HepG2 (cell line): ENCODE measurements at regions not wholly inside any gene's neighbourhood (a gene's known extent, or its start where the extent isn't known, plus 50 kb on each side); places are given as distances from the start of the nearest gene placed in this dataset.

ENCODE experiments used
- ATAC-seq: fragments of 200-7000 bp; cut with Tn5 transposase; 3 replicates; pipeline ENCODE4 v1.9.1; 2020; ENCODE audit warnings: mild to moderate bottlenecking, moderate library complexity
- BruUV-seq: library from RNA; stranded (reverse); fragments of 400-500 nt; replicated peaks from 2 replicates; lab custom pipeline; 2021; lab: Mats Ljungman, UMichigan
- CTCF ChIA-PET: fragments of 300-600 bp; formaldehyde crosslinking; extraction: SDS; loops from one replicate; lab custom pipeline; 2021; ENCODE audit warnings: low total read pairs, inconsistent platforms, low intra/inter-chr PET ratio; lab: Yijun Ruan, JAX
- POLR2A ChIA-PET: fragments of 350-600 bp; sonication (Branson Sonifier 250); formaldehyde crosslinking; loops from one replicate; lab custom pipeline; 2020; ENCODE audit warnings: antibody characterized with exemption, inconsistent platforms; lab: Yijun Ruan, JAX
- DNase-seq: peaks from one replicate; pipeline ENCODE4 v3.0.0-alpha.2; 2015; ENCODE audit warnings: low spot score
- FAIRE-seq: peaks from 3 replicates; lab custom pipeline; 2011; peaks lifted over from hg19 to GRCh38; lab: Jason Lieb, UNC
- H2AFZ ChIP-seq: one replicate; pipeline ENCODE4 v1.6.1; 2011; ENCODE audit warnings: low read length, inconsistent platforms
- H3K27ac ChIP-seq: fragments of 300-600 bp; 3 replicates; pipeline ENCODE4 v1.8.0; 2011; ENCODE audit warnings: mixed run types, mild to moderate bottlenecking, mixed read lengths, low read length, inconsistent platforms; ENCODE audit not compliant: insufficient read depth; ENCODE audit errors: extremely low read length
- H3K27me3 ChIP-seq, 2 experiments: fragments of 200-600 bp in 1 of 2; 2 replicates in 1 of 2; 3 replicates in 1 of 2; pipeline versions ENCODE4 v1.6.0 to v1.8.0; 2011; ENCODE audit warnings: low read length in 2 of 2, mild to moderate bottlenecking in 2 of 2, moderate library complexity in 2 of 2, inconsistent platforms in 1 of 2; ENCODE audit not compliant: insufficient read depth in 2 of 2, control insufficient read depth in 1 of 2
- H3K36me3 ChIP-seq, 2 experiments: fragments of 200-600 bp in 1 of 2; replicated peaks in 1 of 2; 2 replicates in 1 of 2; 3 replicates in 1 of 2; pipeline versions ENCODE4 v1.5.1 to v1.8.0; 2011; ENCODE audit warnings: low read length in 2 of 2, inconsistent platforms in 1 of 2; ENCODE audit not compliant: insufficient read depth in 2 of 2, control insufficient read depth in 1 of 2
- H3K4me1 ChIP-seq: 2 replicates; pipeline ENCODE4 v1.5.1; 2012; ENCODE audit warnings: low read length, inconsistent platforms; ENCODE audit not compliant: insufficient read depth
- H3K4me2 ChIP-seq: 2 replicates; pipeline ENCODE4 v1.6.0; 2011; ENCODE audit warnings: low read depth, low read length, inconsistent platforms
- H3K4me3 ChIP-seq, 3 experiments: fragments of 200-600 bp in 1 of 3; sonication (generic), shearing (Covaris generic) in 1 of 3; replicated peaks in 1 of 3; 2 replicates each; pipeline ENCODE4 v1.5.1; 2011 to 2016; ENCODE audit warnings: low read length in 3 of 3, inconsistent platforms in 2 of 3, low read depth in 2 of 3, mild to moderate bottlenecking in 2 of 3, control low read depth in 1 of 3, mixed read lengths in 1 of 3; ENCODE audit not compliant: insufficient read depth in 1 of 3
- H3K79me2 ChIP-seq: one replicate; pipeline ENCODE4 v1.6.1; 2011; ENCODE audit warnings: low read length, inconsistent platforms; ENCODE audit not compliant: insufficient read depth
- H3K9ac ChIP-seq: 2 replicates; pipeline ENCODE4 v1.6.0; 2011; ENCODE audit warnings: mild to moderate bottlenecking, low read depth, low read length, inconsistent platforms; ENCODE audit not compliant: insufficient read depth
- H3K9me3 ChIP-seq: 2 replicates; pipeline ENCODE4 v1.5.1; 2012; ENCODE audit warnings: mild to moderate bottlenecking, low read length
- H4K20me1 ChIP-seq: 2 replicates; pipeline ENCODE4 v1.6.0; 2011; ENCODE audit warnings: inconsistent platforms, mild to moderate bottlenecking, low read length, moderate library complexity; ENCODE audit not compliant: insufficient read depth
- CEBPG ChIP-seq: IDR thresholded peaks from 2 replicates; pipeline ENCODE4 v1.6.1; 2016
- DPF2 ChIP-seq: sonication (generic); formaldehyde crosslinking; IDR thresholded peaks from 2 replicates; pipeline ENCODE4 v1.4.0; 2020; ENCODE audit warnings: mild to moderate bottlenecking, low read depth, missing genetic modification reagents, borderline replicate concordance
- FOXA1 ChIP-seq, 2 experiments: fragments of 450-650 bp in 1 of 2; sonication (generic) in 1 of 2; formaldehyde crosslinking in 1 of 2; IDR thresholded peaks; 2 replicates each; pipeline versions ENCODE4 v1.4.0 to v1.6.1; 2016 to 2020; ENCODE audit warnings: missing genetic modification reagents in 1 of 2
- FOXJ3 ChIP-seq: sonication (generic); formaldehyde crosslinking; IDR thresholded peaks from 2 replicates; pipeline ENCODE4 v1.4.0; 2020; ENCODE audit warnings: missing genetic modification reagents, mild to moderate bottlenecking, borderline replicate concordance
- HOXA3 ChIP-seq: sonication (generic); formaldehyde crosslinking; IDR thresholded peaks from 2 replicates; pipeline ENCODE4 v1.5.0; 2020; ENCODE audit warnings: missing genetic modification reagents
- ISL2 ChIP-seq: sonication (generic); formaldehyde crosslinking; IDR thresholded peaks from 2 replicates; pipeline ENCODE4 v1.5.0; 2020; ENCODE audit warnings: missing genetic modification reagents
- MAFF ChIP-seq: IDR thresholded peaks from 2 replicates; pipeline ENCODE4 v1.6.1; 2011; ENCODE audit warnings: low read depth, low read length, improper control_type of control experiment
- ONECUT2 ChIP-seq: sonication (generic); formaldehyde crosslinking; IDR thresholded peaks from 2 replicates; pipeline ENCODE4 v1.4.0; 2020; ENCODE audit warnings: missing genetic modification reagents
- PHF20 ChIP-seq: sonication (generic); formaldehyde crosslinking; IDR thresholded peaks from 2 replicates; pipeline ENCODE4 v1.5.0; 2020; ENCODE audit warnings: mild to moderate bottlenecking, missing genetic modification reagents
- PHF5A ChIP-seq: IDR thresholded peaks from one replicate; pipeline ENCODE4 v1.6.1; 2018; ENCODE audit warnings: low read depth, missing genetic modification reagents; ENCODE audit not compliant: unreplicated experiment
- SAP130 ChIP-seq: IDR thresholded peaks from 2 replicates; pipeline ENCODE4 v1.6.1; 2016; ENCODE audit warnings: low read depth
- SMAD9 ChIP-seq: sonication (generic); formaldehyde crosslinking; IDR thresholded peaks from 2 replicates; pipeline ENCODE4 v1.5.1; 2020; ENCODE audit warnings: mild to moderate bottlenecking, missing genetic modification reagents
- SYNCRIP ChIP-seq: fragments of 200-400 bp; formaldehyde crosslinking; IDR thresholded peaks from 2 replicates; pipeline ENCODE4 v1.6.1; 2018; ENCODE audit warnings: mild to moderate bottlenecking, low read depth, low read length; ENCODE audit not compliant: insufficient read depth
- TEAD3 ChIP-seq: optimal IDR thresholded peaks from 2 replicates; pipeline ENCODE3; 2016; ENCODE audit warnings: borderline replicate concordance
- TOPORS ChIP-seq: sonication (generic); formaldehyde crosslinking; IDR thresholded peaks from 2 replicates; pipeline ENCODE4 v1.8.0; 2023; ENCODE audit warnings: mild to moderate bottlenecking, missing genetic modification reagents
- YEATS2 ChIP-seq: sonication (generic); formaldehyde crosslinking; IDR thresholded peaks from 2 replicates; pipeline ENCODE4 v1.4.0; 2020; ENCODE audit warnings: missing genetic modification reagents, borderline replicate concordance
- ZBTB3 ChIP-seq: sonication (generic); formaldehyde crosslinking; IDR thresholded peaks from 2 replicates; pipeline ENCODE4 v1.4.0; 2020; ENCODE audit warnings: low read depth, mild to moderate bottlenecking, moderate library complexity, missing genetic modification reagents, borderline replicate concordance
- ZNF205 ChIP-seq: IDR thresholded peaks from 2 replicates; pipeline ENCODE4 v1.6.1; 2018; ENCODE audit warnings: missing biosample characterization, missing genetic modification reagents
- ZNF589 ChIP-seq: sonication (generic); formaldehyde crosslinking; conservative IDR thresholded peaks from 2 replicates; pipeline ENCODE4 v1.8.0; 2022; ENCODE audit warnings: mild to moderate bottlenecking, moderate library complexity, missing genetic modification reagents
- ZNF720 ChIP-seq: sonication (generic); formaldehyde crosslinking; IDR thresholded peaks from 2 replicates; pipeline ENCODE4 v1.4.0; 2020; ENCODE audit warnings: missing genetic modification reagents
- ZNF772 ChIP-seq: sonication (generic); formaldehyde crosslinking; IDR thresholded peaks from 2 replicates; pipeline ENCODE4 v1.5.0; 2020; ENCODE audit warnings: mild to moderate bottlenecking, missing genetic modification reagents
- WGBS: methylation state at CpG from one replicate; pipeline ENCODE4 v1.1.6; 2017; ENCODE audit warnings: low lambda C conversion rate; 5-methylcytosine and 5-hydroxymethylcytosine counted together
- in situ Hi-C: cut with HindIII; loops from 2 replicates; pipeline ENCODE4 v1.10.0; 2017; ENCODE audit warnings: low pct_unique_long_range_greater_than_20kb; ENCODE audit not compliant: extremely low pct_ligation_motif_present
- intact Hi-C: fragments of 100-400 bp; cut with micrococcal nuclease; formaldehyde crosslinking; loops from one replicate; pipeline ENCODE4 v1.10.0; 2022; ENCODE audit not compliant: unreplicated experiment

- H3K36me3 ChIP-seq = no peaks in the 10 kb centered on the region
- DNase-seq = no peak
- no peak overlapping the region for H3K27ac ChIP-seq
- 93% methylated on average over 1 of the region's 1 CpG for WGBS
- in situ Hi-C loops = no loop called here
- intact Hi-C loops = loop anchor here (5.0 kb wide), 1 partner anchor 79 kb away; the partner anchor contains the start of gene EDN1
- peak; percentile 33; the same call in 2 of the 3 replicates for ATAC-seq
- H3K79me2 ChIP-seq = no peaks in the 10 kb centered on the region
- H3K9ac ChIP-seq = no peak overlapping the region
- CTCF ChIA-PET = no interaction called here
- H4K20me1 ChIP-seq = no peaks in the 10 kb centered on the region
- peak overlapping the region; percentile 42; the same call in 1 of the 2 replicates for H3K4me2 ChIP-seq
- FAIRE-seq = no peak
- no TSS peak for BruUV-seq
- H2AFZ ChIP-seq = no peak overlapping the region
- POLR2A ChIA-PET = interaction anchor here (1.0 to 1.7 kb wide), 3 partner anchors 23 to 82 kb away, joined by 3 to 6 read pairs (median 4); no protein-coding TSS in a partner anchor
- no peak overlapping the region for H3K4me3 ChIP-seq
- H3K9me3 ChIP-seq = no peaks in the 10 kb centered on the region
- H3K27me3 ChIP-seq = no peaks in the 10 kb centered on the region
- TF ChIP-seq ZNF205 (CRISPR knock-in tag) = no peak
- TF ChIP-seq SAP130 (CRISPR knock-in tag) = no peak
- TF ChIP-seq ZNF720 (CRISPR knock-in tag) = no peak
- TF ChIP-seq ZBTB3 (CRISPR knock-in tag) = no peak
- TF ChIP-seq ZNF772 = no peak
- TF ChIP-seq FOXA1 (IDR thresholded peaks at IDR 0.05) = no peak
- no peak for TF ChIP-seq FOXA1 (CRISPR knock-in tag; IDR thresholded peaks at IDR 0.05)
- TF ChIP-seq HOXA3 (CRISPR knock-in tag) = no peak
- TF ChIP-seq ZNF589 (CRISPR knock-in tag) = no peak
- TF ChIP-seq TOPORS (CRISPR knock-in tag) = no peak
- H3K4me1 ChIP-seq = peaks cover 34% of the 10 kb centered on the region
These were observed 81.0 kb downstream of the EDN1 start for GRCh38 chr6:12371151-12371550.

DNA sequence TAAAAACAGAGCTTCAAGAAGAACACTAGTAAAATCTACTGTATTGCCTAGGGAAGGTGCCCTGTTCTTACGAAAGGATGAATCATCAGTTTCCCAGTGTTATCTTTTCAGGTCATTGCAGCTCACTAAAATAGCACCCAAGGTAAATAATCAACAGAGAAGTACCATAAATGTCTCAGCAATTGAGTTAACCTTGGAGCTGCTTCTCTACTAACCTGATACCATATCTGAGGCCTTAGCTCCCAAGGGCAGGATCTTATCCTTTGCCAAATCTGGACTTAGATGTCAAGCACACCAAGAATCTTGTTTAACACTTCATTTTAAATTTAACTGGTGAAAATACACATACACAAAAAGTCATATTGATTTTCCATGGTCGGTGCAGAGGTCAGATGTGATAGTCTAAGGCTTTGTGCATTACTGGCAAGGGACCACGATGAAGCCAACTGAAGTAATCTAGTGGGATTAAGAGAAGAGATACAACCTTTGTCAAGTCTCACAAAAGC, 81.5 kb downstream of the EDN1 start:
- in situ Hi-C loops (no loop called here), intact Hi-C loops (loop anchor here (5.0 kb wide), 1 partner anchor 79 kb away; the partner anchor contains the start of gene EDN1)
- Histone ChIP-seq H3K27me3 (no peaks in the 10 kb centered on the region), H3K9me3 (no peaks in the 10 kb centered on the region), H3K4me1 (peaks cover 31% of the 10 kb centered on the region), H3K4me3 (peak overlapping the region in 1 of 3 experiments; percentile 23; a peak in 1 of 6 replicates), H3K36me3 (no peaks in the 10 kb centered on the region), H3K9ac (no peak overlapping the region), H3K4me2 (peak overlapping the region; percentile 42), H3K27ac (no peak overlapping the region), H3K79me2 (no peaks in the 10 kb centered on the region), H4K20me1 (no peaks in the 10 kb centered on the region), H2AFZ (no peak overlapping the region)
- under 1% methylated on average over 3 of the region's 3 CpGs for WGBS
- peak; percentile 52 for FAIRE-seq
- BruUV-seq = no TSS peak
- ChIA-PET CTCF (no interaction called here), POLR2A (interaction anchor here (1.0 to 1.7 kb wide), 3 partner anchors 23 to 82 kb away, joined by 3 to 6 read pairs (median 4); no protein-coding TSS in a partner anchor)
- peak; percentile 79 for DNase-seq
- peak; percentile 93 for ATAC-seq
- 0 out of 2 replicates have a peak, but pooled peaks have one; percentile 23 for TF ChIP-seq YEATS2 (CRISPR knock-in tag)
- TF ChIP-seq CEBPG (CRISPR knock-in tag) = peak; percentile 90
- 0 out of 2 replicates have a peak, but pooled peaks have one; percentile 64 for TF ChIP-seq DPF2 (CRISPR knock-in tag)
- peak; percentile 80 for TF ChIP-seq ISL2
- no peak for TF ChIP-seq SMAD9 (CRISPR knock-in tag)
- no peak for TF ChIP-seq PHF5A (CRISPR knock-in tag)
- no peak for TF ChIP-seq SYNCRIP
- TF ChIP-seq ONECUT2 = peak; percentile 88
- TF ChIP-seq FOXJ3 (CRISPR knock-in tag) = peak; percentile 82; the same call in 1 of the 2 replicates
- TF ChIP-seq TEAD3 (CRISPR knock-in tag) = peak; percentile 54
- TF ChIP-seq MAFF = peak; percentile 76
- 0 out of 2 replicates have a peak, but pooled peaks have one; percentile 9 for TF ChIP-seq PHF20 (CRISPR knock-in tag)
